AG10803 (cell line): ENCODE measurements at regions not wholly inside any gene's neighbourhood (a gene's known extent, or its start where the extent isn't known, plus 50 kb on each side); places are given as distances from the start of the nearest gene placed in this dataset.

Source experiments
- DNase-seq: peaks from one replicate; pipeline ENCODE4 v3.0.0; 2010; ENCODE audit warnings: low read depth
- H3K4me3 ChIP-seq: 2 replicates; pipeline ENCODE4 v1.5.1; 2011; ENCODE audit warnings: mild to moderate bottlenecking, low read length, control low read depth
- CTCF ChIP-seq: conservative IDR thresholded peaks from 2 replicates; pipeline ENCODE4 v1.5.1; 2011; ENCODE audit warnings: mild to moderate bottlenecking, low read length, control low read depth, inconsistent platforms

DNA sequence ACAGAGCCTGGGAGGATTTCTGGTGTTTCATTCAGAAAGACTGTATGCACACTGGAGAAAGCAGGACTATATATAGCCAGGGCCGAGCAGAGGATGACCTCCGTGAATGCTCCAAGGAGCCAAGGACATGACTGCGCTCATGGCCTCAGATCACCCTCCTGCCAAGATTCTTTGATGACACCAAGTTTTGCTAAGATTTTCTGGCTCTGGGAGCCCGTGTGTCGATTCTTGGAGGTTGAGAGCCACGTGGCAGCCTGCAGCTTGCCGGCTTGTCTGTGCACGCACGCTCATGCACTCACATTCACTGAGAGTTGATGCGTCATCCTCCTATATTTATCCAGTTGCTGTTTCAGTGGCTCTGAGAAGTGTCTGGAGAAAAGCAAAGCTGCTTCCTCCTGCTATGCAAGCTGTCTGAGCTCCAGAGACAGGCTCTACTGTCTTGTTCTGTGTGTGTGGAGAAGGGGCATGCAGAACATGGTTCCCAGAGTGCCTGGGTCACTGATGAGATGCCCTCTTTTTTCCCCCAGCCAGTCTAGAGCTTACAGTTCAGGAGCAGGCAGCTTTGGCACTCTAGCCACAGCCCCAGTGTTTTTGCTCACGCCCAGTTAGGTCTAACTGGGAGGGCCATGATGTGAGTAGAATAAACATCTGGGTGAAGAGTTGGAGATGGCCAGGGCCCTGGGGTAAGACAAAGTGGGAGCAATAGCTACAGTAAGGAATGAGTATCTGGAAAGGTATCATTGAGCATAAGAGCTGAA, 64.9 kb upstream of the SCOC start:
- DNase-seq, result peak; percentile 96
- H3K4me3 ChIP-seq, result peak overlapping the region; percentile 15; the same call in 1 of the 2 replicates
- no peak for TF ChIP-seq CTCF

GRCh38 chr4:140305053-140305452, 68.4 kb upstream of the SCOC start:
- no peak for TF ChIP-seq CTCF
- H3K4me3 ChIP-seq, result no peak overlapping the region
- no peak for DNase-seq

DNA sequence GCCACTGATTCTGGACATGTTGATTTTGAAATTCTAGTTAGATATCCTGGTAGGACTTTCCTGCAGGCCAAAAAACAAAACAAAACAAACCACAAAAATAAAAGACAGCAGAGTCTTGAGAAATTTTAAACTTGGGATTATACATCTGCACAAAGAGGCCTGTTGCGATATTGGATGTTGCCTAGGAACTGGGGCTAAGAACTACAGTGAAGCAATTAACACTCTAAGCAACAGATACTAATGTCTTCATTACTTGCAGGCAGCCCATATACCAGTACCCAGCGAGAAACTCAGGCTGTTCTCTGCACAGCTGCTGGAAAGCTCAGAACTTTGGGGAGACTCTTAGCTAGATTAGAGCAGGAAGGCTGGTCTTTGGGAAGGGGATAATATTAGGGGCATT, 69.1 kb upstream of the SCOC start:
- DNase-seq, result peak; percentile 59
- no peak for TF ChIP-seq CTCF
- no peak overlapping the region for H3K4me3 ChIP-seq

DNA sequence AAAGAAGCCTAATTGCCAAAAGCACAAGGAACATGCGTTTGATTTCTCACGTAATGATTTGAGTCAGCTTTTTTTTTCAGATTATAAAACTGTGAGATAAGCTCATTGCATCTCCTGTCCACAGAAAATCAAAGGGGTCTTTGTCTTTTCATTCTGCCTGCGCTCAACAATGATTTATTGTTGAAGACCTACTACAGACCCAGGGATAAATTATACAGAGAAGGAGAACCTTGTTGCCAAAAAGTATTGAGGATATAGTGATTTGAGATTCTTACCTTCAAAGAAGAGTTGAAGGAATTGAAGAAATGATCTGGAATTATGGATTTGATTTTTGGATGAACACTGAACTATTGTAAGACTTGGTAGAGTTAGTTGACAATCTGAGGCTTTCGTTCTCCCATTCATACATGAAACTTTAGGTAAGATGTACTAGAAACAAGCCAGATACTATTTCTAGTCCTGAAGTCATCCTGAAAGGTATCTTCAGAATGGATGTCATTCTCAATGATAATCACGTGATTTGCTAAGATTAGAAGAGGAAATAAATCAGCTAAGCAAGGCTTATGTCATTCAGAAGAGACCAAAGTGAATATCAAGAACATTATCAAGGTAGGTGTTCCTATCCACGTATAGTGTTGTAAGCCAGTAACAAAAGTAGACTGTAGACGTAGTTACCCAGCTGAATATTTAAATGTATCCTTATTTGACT, 71.1 kb upstream of the SCOC start:
- TF ChIP-seq CTCF, result no peak
- H3K4me3 ChIP-seq, result no peak overlapping the region
- no peak for DNase-seq

- no peak for TF ChIP-seq CTCF
- peak; percentile 77 for DNase-seq
- H3K4me3 ChIP-seq, result no peak overlapping the region
Observed at GRCh38 chr4:140300271-140300970, 73.0 kb upstream of the SCOC start.

DNA sequence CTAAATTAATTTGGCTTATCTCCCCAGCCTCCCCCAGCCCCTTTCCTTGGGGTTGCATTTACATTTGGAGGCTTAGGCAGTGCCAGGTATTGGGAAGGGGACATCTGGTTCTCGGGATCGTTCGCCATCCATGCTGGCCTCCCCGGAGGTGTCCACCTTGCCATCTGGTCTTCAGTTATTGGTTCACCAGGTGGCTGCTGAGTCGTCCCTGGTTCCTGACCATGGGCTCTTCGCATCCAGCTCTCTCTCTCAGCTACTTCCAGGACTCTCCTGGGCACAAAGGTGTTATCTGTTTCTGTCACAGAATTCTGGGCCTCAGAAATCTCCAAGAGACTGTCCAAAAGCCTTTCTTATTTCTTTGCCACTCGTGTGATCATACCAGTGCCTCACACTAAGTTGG, 75.4 kb upstream of the SCOC start:
- H3K4me3 ChIP-seq, result no peak overlapping the region
- no peak for TF ChIP-seq CTCF
- no peak for DNase-seq
